ENCODE measurements at regions not wholly inside any gene's neighbourhood (a gene's known extent, or its start where the extent isn't known, plus 50 kb on each side); places are given as distances from the start of the nearest gene placed in this dataset.

- ChIA-PET CTCF (no interaction called here), POLR2A (ENCODE audit: low non-redundant PET) (no interaction called here)
- no TSS peak for BruUV-seq (replicated peaks)
- Histone ChIP-seq H3K4me1 (ENCODE audit: insufficient read depth, low read length, poor library complexity, severe bottlenecking) (no peaks in the 10 kb centered on the region), H3K9me3 (ENCODE audit: low read depth, low read length, poor library complexity, severe bottlenecking) (no peaks in the 10 kb centered on the region), H3K27me3 (replicated peaks; ENCODE audit: insufficient read depth, low read depth, low read length, poor library complexity) (no peaks in the 10 kb centered on the region), H3K27ac (ENCODE audit: low read depth, low read length, poor library complexity, severe bottlenecking) (no peak overlapping the region), H3K4me3 (ENCODE audit: low read depth, low read length, poor library complexity, severe bottlenecking) (no peak overlapping the region), H3K36me3 (ENCODE audit: insufficient read depth, low read length, poor library complexity, severe bottlenecking) (no peaks in the 10 kb centered on the region)
- DNase-seq (ENCODE audit: low spot score) = no peak
- intact Hi-C loops (cut with micrococcal nuclease; ENCODE audit: unreplicated experiment) = no loop called here
- TF ChIP-seq EZH2 (IDR thresholded peaks at IDR 0.05; ENCODE audit: borderline replicate concordance, low read depth, low read length, poor library complexity, severe bottlenecking) (no peak), CTCF (conservative IDR thresholded peaks at IDR 0.05; ENCODE audit: low read depth, low read length) (no peak)
Observed at GRCh38 chr1:234886081-234886984, 242.3 kb downstream of the TOMM20 start.

- DNase-seq (ENCODE audit: low spot score) = no peak
- intact Hi-C loops (cut with micrococcal nuclease; ENCODE audit: unreplicated experiment) = no loop called here
- POLR2A ChIA-PET (ENCODE audit: low non-redundant PET) = no interaction called here
- CTCF ChIA-PET = no interaction called here
- H3K27me3 ChIP-seq (replicated peaks; ENCODE audit: insufficient read depth, low read depth, low read length, poor library complexity) = no peaks in the 10 kb centered on the region
- H3K9me3 ChIP-seq (ENCODE audit: low read depth, low read length, poor library complexity, severe bottlenecking) = no peaks in the 10 kb centered on the region
- no peaks in the 10 kb centered on the region for H3K4me1 ChIP-seq (ENCODE audit: insufficient read depth, low read length, poor library complexity, severe bottlenecking)
- H3K27ac ChIP-seq (ENCODE audit: low read depth, low read length, poor library complexity, severe bottlenecking) = no peak overlapping the region
- TF ChIP-seq CTCF (conservative IDR thresholded peaks at IDR 0.05; ENCODE audit: low read depth, low read length) (no peak), EZH2 (IDR thresholded peaks at IDR 0.05; ENCODE audit: borderline replicate concordance, low read depth, low read length, poor library complexity, severe bottlenecking) (no peak)
- H3K4me3 ChIP-seq (ENCODE audit: low read depth, low read length, poor library complexity, severe bottlenecking) = no peak overlapping the region
- no TSS peak for BruUV-seq (replicated peaks)
- no peaks in the 10 kb centered on the region for H3K36me3 ChIP-seq (ENCODE audit: insufficient read depth, low read length, poor library complexity, severe bottlenecking)
Observed at GRCh38 chr1:234885601-234886000, 243.0 kb downstream of the TOMM20 start.

GRCh38 chr1:234884701-234885100 lies 243.9 kb downstream of the TOMM20 start:
- Histone ChIP-seq H3K4me1 (ENCODE audit: insufficient read depth, low read length, poor library complexity, severe bottlenecking) (no peaks in the 10 kb centered on the region), H3K4me3 (ENCODE audit: low read depth, low read length, poor library complexity, severe bottlenecking) (no peak overlapping the region), H3K9me3 (ENCODE audit: low read depth, low read length, poor library complexity, severe bottlenecking) (no peaks in the 10 kb centered on the region), H3K27ac (ENCODE audit: low read depth, low read length, poor library complexity, severe bottlenecking) (no peak overlapping the region), H3K27me3 (replicated peaks; ENCODE audit: insufficient read depth, low read depth, low read length, poor library complexity) (no peaks in the 10 kb centered on the region), H3K36me3 (ENCODE audit: insufficient read depth, low read length, poor library complexity, severe bottlenecking) (no peaks in the 10 kb centered on the region)
- ChIA-PET POLR2A (ENCODE audit: low non-redundant PET) (no interaction called here), CTCF (no interaction called here)
- intact Hi-C loops (cut with micrococcal nuclease; ENCODE audit: unreplicated experiment) = no loop called here
- DNase-seq (ENCODE audit: low spot score) = no peak
- BruUV-seq (replicated peaks) = no TSS peak
- TF ChIP-seq CTCF (conservative IDR thresholded peaks at IDR 0.05; ENCODE audit: low read depth, low read length) (no peak), EZH2 (IDR thresholded peaks at IDR 0.05; ENCODE audit: borderline replicate concordance, low read depth, low read length, poor library complexity, severe bottlenecking) (no peak)
